ENCODE measurements at regions not wholly inside any gene's neighbourhood (a gene's known extent, or its start where the extent isn't known, plus 50 kb on each side); places are given as distances from the start of the nearest gene placed in this dataset.
"Not testable (repeated sequence)": the region's sequence is repeated elsewhere in the genome, so short reads cannot be mapped to it uniquely, and the experiment has no call there.

DNA sequence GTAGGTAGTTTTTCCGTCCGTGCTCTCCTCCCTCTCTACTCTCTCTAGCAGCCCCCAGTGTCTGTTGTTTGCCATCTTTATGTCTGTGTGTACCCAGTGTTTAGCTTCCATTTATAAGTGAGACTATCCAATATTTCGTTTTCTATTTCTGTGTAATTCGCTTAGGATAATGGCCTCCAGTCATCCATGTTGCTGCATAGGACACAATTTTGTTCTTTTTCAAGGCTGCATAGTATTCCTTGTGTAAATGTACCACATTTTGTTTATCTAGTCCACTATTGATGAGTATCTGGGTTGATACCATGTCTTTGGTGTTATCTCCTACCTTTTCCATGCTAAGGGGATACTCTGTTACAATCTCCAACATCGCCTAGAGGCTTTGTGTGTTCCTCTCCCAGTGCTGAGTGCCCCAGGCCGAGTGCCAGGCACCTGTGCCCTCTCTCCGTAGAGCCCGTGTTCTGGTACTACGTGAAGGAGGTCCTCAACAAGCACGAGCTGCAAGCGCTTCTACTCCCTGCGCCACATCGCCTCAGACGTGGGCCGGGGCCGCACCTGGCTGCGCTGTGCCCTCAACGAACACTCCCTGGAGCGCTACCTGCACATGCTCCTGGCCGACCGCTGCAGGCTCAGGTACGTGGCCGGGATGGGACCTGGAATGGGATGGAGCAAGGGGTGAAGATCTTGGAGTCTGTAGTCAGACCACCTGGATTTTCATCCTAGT, 51.0 kb downstream of the NPIPB11 start:
- DNase-seq (ENCODE audit: low read depth in 2 of 2, low spot score in 1 of 2), result not testable (repeated sequence)

DNA sequence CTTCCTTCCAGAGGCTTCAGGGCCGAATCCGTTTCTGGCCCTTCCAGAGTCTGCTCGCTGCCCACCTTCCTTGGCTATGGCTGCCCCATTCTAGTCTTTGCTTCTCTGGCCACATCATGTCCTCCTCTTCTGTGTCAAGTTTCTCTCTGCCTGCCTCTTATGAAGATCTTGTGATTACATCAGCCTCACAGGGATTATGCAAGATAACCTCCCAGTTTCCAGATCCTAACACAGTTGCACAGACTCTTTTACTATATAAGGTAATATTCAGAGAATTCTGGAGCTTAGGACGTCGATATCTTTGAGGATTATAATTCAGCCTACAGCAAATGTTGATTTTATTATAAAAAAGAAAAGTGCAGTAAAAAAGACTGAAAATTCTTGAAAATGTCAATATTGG, 52.1 kb downstream of the NPIPB11 start:
- not testable (repeated sequence) for DNase-seq (ENCODE audit: low read depth in 2 of 2, low spot score in 1 of 2)

DNA sequence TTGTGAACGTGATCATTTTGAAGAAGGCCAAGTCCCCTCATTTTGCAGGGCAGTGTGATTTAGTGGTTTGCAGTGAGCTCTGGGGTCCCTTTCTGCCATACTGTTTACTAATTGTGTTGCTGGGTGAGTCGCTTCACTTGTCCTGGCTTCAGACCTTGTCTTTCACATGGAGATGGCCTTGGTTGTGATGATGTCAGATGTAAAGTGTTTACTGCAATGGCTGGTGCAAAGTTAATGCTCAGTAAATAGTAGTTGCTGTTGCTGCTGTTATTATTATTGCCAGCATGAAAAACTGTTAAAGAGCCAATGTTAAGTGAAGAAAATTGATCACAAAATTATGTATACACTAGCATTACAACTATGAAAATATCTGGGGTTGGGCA, 53.9 kb downstream of the NPIPB11 start:
- not testable (repeated sequence) for DNase-seq (ENCODE audit: low read depth in 2 of 2, low spot score in 1 of 2)

DNA sequence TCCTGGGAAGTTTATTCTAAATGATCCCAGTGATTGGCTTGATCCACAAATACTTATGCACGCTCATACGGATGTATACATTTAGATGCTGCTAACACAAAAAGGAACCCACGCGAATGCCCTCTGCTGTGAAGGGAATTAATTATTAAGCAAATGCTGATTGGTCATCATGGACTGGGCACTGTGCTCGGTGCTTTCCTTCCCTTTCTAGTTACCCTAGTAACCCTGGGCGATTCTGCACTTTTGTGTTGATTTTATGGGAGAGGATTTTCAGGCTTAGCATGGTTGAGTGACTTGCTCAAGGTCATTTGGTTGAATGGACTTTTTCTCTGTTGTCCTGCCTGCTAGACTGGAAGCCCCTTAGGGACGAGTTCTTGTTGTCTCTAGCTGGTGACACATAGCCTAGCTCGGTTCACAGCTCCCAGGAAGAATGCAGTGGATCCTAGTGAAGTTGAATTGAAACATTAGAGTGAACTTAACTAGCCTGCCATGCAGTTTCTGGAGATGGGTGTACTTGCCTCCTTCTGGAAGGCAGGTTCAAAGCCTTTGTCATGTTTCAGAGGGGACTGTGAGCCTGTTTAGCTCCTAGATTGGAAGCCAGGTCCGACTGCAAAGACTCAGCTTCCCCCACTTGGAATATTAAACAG, 54.4 kb downstream of the NPIPB11 start:
- DNase-seq (ENCODE audit: low read depth in 2 of 2, low spot score in 1 of 2), result not testable (repeated sequence)

DNA sequence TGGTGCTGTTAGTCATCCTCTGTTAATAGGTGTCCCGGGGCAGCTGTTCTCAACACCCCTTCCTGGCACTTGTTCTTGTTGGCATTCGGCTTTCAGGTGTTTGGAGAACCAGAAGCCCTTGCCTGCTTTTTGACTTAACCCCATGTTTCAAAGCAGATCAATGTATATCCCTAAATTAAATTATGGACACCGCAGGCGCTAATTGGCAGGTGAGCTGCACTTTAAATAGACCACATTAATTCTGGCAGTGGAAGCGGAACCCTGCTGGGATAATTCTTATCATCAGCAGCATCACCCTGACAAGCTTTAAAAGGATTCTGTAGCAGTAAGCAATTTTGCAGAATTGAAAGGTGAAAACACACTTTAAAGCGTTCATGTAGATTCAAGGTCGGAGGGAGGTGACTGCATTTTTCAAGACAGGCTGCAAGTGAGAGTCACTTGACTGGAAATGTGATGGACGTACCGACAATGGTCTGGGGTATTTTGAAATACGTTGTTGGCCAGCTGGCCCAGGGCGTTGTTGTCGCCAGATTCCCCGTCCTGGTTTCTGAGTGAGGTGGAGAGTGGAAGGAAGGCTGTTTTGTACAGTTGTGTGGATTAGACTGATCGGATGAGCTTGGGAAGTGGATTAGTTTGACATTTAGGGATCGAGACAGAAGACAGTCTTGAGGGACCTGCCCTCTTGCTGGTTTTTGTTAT, 55.1 kb downstream of the NPIPB11 start:
- DNase-seq (ENCODE audit: low read depth in 2 of 2, low spot score in 1 of 2), result not testable (repeated sequence)

DNA sequence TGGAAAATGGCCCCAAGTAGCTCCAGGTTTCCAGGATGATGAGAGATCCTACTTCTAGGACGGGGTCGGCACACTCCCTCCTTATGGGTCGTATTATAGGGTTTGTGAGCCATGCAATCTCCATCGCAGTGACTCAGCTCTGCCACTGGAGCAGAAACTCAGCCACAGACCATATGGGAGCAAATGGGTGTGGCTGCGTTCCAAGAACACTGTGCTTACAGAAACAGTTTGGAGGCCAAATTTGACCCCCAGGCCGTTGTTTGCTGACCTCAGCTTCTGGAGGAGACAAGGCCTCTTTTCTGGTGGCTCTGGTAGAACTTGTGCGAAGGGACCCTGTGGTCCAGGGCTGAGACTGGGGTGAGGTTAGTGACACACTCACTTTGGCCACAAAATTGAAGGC, 56.5 kb downstream of the NPIPB11 start:
- not testable (repeated sequence) for DNase-seq (ENCODE audit: low read depth in 2 of 2, low spot score in 1 of 2)

DNA sequence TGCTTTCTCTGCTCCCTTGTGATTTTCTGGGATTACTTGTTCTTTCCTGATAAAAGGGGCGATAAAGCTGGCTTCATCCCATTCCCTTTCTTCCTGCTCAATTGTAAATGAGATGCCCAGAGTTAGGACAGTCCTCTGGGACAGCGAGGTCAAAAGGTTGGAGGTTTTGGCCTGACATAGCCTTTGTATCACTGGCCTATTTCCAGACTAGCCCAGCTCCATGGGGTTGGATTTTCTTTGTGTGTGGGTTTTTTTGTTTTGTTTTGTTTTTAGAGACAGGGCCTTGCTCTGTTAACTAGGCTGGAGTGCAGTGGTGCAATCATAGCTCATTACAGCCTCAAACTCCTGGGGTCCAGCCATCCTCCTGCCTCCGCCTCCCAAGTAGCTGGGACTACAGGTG, 57.8 kb downstream of the NPIPB11 start:
- not testable (repeated sequence) for DNase-seq (ENCODE audit: low read depth in 2 of 2, low spot score in 1 of 2)

DNA sequence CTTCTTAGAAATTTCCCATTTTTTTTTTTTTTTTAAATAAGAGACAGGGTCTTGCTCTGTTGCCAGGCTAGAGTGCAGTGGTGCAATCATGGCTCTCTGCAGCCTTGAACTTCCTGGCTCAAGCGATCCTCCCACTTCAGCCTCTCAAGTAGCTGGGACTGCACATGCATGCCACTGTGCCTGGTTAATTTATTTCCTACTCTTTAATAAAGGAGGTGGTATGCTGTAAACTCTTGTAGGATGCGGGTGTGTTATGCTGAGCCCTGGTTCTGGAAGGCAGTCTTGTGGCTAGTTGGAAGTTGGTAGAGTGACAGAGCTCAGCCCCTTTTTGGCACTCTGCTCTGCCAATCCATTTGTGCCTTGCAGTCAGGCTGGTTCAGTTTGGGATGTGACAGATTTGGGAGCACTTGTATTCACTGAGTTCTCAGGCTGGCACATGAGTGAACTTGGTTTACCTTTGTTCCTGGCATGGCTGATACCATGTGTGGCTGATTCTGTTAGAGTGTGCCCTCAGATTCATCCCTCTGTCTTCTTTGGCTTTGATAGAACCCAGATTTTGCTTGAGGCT, 58.3 kb downstream of the NPIPB11 start:
- DNase-seq (ENCODE audit: low read depth in 2 of 2, low spot score in 1 of 2), result not testable (repeated sequence)

DNA sequence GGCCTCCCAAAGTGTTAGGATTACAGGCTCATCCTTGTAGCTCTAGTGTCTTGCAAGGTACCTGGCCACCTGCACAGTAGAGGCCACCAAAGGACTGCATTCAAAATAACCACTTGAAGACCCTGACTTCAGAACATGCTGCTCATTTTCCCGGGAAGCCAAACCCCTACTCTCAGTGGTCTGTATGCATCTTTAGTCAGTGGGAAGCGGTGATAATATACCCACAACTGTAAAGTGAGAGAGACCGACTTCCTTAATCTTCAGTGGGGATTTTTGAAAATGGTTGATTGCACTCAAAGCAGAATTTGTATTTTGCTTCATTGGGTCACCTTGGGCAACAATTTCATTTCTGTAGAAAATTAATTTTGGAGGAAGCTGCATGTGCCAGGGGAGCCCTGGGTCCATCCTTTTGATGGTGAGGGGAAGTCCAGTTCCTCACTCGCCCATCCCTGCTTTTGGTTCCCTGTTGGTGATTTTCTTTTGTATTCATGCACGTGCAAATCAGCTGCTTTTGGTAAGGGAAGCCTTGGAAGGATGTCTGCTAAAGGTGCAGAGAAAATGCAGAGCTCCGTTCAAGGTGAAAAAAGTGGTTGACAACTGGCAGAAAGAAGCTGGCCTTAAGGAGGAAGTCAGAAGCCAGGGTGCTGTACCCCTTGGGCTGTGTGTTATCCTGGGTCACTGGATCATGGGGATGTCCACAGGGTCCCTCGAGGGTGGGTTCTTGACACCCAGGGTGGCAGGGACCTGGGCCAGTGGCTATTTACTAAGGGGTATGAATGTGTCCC, 59.5 kb downstream of the NPIPB11 start:
- DNase-seq (ENCODE audit: low read depth in 2 of 2, low spot score in 1 of 2), result not testable (repeated sequence)

DNA sequence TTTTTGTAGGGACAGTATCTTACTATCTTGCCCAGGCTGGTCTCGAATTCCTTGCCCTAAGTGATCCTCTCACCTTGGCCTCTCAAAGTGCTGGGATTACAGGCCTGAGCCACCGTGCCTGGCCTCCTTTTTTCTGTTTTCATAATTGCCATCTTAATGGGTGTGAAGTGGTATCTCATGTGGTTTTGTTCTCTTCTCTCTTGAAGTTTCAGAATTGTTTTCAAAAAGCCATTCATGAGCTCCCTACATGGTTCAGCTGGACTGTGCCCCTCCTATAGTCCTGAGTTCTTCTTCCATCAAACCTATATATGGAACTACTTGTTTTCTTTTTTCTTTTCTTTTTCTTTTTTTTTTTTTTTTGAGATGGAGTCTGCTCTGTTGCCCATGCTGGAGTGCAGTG, 60.3 kb downstream of the NPIPB11 start:
- not testable (repeated sequence) for DNase-seq (ENCODE audit: low read depth in 2 of 2, low spot score in 1 of 2)

DNA sequence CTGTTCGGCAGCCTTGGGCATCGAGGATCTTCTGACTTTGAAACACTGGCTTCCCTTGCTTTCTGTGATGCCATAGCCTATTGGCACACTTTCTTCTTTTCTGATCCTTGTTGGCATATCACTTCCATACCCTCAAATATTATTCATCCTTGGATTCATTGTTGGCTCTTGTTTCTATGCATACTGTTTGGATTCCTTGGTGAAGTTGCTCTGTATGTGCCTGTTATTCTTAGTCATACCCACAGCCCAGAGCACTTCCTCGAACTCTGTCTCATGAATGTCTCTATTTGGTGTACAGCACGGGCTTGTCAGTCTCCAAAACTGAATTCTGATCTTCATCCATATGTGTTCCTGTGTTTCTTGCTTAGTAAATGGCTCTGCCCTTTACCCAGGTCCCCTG, 63.6 kb downstream of the NPIPB11 start:
- not testable (repeated sequence) for DNase-seq (ENCODE audit: low read depth in 2 of 2, low spot score in 1 of 2)

DNA sequence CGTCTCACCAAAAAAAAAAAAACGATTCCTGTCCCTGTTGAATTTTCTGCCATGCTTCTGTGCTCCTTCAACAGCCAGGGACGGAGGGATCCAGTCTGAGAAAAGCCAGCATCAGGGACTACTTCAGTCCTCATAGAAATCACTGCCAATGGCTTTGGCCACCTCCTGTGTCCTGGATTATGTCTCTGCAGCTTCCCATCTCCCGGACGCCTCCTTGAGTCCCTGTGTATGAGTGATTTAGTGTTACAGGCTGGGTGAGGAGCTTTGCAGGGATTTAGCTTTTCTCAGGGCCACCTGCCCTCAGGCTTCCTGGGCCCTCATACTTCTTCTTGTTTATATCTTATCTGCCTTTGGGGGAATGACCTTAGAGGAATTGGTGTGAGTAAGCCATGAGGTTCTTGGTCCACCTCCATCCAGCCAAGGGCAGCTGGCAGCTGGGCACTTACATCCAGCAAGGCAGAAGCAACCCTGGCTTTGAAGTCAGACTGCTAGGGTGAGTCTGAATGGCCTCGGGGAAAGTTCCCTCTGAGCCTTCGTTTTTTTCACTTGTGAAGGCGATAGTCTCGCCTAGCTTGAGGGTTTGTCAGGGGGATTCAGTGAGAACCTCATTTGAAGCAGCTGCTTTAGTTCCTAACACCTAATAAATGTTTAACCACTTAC, 65.6 kb downstream of the NPIPB11 start:
- not testable (repeated sequence) for DNase-seq (ENCODE audit: low read depth in 2 of 2, low spot score in 1 of 2)

DNA sequence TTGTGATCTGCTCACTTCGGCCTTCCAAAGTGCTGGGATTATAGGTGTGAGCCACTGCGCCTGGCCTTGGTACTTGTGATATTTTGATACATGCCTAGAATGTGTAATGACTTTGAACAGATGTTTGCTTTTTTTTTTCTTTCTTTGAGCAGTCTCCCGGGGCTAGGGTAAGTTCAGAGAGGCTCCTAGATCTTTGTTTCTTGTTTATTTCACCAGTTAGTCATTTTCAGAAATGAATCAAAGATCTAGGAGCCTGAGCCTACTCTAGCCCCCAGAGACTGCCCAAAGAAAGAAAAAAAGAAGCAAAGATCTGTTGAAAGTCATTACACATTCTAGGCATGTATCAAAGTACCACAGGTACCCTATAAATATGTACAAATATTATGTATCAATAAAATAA, 66.3 kb downstream of the NPIPB11 start:
- DNase-seq (ENCODE audit: low read depth in 2 of 2, low spot score in 1 of 2), result not testable (repeated sequence)

DNA sequence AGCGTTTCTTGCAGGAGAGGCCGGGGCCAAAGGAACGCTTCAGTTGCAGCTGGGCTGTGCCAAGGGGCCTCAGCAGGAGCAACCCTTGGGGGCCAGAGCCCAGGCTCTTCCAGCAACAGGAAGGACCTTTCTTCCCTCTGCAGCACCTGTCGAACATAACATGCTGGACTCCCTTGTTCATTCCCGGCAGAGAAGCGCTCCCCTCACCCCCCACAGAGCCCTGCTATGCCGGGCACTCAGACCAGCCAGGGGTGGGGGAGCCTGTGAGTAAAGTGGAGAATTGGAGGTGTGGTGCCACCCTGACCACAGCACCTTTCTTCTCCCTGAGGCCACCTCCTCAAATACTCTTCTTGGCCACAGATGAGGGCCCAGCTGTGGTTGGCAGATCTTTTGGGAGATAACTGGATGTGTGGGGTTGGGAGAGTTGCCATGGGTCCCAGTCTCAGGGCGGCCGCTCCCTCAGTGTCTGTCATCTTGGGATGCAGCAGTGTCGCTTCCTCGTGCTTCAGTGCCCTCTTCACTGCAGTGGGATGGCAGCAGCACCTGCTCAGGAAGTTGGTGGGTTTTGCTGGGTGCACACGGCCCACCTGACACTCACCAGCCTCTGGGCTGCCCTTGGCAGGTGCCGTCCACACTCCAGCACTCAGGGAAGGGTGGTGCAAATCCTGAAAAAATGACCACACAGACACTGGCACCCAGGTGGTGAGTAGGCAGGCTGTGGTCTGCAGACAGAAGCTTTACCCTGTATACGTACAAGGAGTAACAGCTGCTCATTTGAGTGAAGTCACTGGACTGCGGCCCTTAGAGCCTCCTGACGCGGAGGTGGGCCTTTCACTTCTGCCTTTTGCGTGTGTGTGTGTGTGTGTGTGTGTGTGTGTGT, 67.5 kb downstream of the NPIPB11 start:
- not testable (repeated sequence) for DNase-seq (ENCODE audit: low read depth in 2 of 2, low spot score in 1 of 2)

DNA sequence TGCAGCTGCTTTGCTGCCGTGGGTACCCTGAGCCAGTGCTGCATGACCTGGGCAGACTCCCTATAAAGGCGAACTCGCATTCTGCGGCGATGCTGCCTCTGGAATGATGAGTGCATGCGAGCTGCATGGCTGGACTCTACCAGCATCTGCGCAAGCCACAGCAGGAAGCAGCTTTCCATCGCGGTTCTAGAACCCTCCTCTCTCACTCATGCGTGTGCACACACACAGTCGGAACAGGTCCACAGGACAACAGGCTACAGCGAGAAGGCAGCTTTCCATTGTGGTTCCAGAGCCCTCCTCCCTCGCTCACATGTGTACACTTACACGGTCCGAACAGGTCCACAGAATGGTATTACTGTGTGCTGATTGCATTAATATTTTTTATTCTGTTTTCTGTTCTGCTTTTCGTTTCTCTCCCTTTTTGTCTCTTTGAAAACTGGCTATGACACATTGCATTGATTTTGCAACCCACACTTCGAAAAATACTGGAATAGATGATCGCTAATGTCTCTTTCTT, 69.1 kb downstream of the NPIPB11 start:
- DNase-seq (ENCODE audit: low read depth in 2 of 2, low spot score in 1 of 2), result not testable (repeated sequence)

DNA sequence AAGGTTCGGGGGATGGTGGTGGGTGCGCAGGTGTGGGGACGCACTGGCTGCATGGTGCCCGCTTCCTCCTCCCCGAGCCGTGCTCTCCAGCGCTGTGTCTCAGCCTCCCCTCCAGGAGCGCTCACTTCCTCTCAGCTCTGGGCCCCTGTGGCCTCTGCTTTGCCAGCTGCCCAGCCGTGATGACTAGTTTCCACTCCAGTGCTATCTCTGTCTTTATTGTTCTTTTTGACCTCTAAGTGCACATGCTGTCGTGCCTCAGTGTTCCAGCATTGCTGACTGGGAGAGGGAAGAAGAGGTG, 71.0 kb downstream of the NPIPB11 start:
- DNase-seq (ENCODE audit: low read depth in 2 of 2, low spot score in 1 of 2), result not testable (repeated sequence)

DNA sequence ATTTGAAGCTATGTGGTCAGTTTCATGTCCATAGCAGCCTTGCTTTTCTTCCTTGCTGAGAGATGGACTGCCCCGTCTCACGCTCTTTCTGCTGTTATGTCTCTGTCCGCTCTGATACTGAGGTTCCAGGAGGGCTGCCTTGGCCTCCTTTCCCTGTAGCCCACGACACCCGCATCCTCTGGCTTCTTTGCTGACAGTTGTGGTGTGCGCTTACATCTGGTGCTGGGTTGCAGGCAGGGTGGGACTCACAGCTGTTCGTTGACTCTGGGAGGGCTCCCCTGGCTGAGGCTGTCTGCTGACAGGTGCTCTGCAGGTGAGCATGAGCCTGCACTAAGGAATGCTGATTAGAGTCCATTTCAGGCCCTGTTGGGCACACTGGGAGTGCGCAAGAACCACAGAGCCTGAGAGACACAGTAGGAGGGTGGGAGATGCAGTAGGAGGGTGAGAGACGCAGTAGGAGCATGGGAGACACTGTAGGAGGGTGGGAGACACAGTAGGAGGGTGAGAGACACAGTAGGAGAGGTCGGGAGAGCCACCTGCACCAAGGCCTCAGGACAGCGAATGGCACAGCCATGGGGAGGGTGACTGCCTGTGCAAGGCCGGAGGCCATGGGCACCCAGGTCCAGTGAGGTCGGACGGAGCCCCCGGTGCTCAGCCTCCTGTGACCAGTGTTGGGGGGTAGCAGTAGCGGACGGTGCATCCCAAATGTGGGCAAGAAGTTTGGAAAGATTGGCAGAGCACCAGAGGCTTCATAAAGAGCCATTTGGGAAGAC, 71.5 kb downstream of the NPIPB11 start:
- DNase-seq (ENCODE audit: low read depth in 2 of 2, low spot score in 1 of 2), result not testable (repeated sequence)

DNA sequence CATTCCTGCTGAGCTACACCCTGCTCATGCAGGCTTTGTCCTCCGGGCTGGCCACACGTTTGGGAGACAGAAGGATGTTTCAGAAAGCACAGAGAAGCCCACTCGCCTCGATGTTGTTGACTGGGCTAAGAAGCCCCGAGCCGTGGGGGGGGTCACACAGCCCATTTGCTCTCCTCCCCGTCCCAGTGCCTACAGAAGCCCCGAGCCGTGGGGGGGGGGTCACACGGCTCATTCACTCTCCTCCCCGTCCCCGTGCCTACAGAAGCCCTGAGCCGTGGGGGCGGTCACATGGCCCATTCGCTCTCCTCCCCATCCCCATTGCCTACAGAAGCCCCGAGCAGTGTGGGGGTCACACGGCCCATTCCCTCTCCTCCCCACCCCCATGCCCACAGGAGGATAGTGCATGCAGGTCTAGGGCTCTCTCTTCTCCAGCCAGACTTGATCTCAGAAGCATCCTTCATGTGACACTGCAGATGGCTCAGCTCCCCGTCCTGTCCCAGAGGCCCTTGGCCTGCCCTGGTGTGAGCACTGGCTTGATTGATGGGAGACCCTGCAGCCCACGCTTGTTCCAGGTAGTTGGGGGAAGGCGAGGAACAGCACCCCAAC, 72.9 kb downstream of the NPIPB11 start:
- DNase-seq (ENCODE audit: low read depth in 2 of 2, low spot score in 1 of 2), result not testable (repeated sequence)
